Endometrial microvascular endothelial cells (primary cell): ENCODE measurements at regions not wholly inside any gene's neighbourhood (a gene's known extent, or its start where the extent isn't known, plus 50 kb on each side); places are given as distances from the start of the nearest gene placed in this dataset.
"Not testable (repeated sequence)": the region's sequence is repeated elsewhere in the genome, so short reads cannot be mapped to it uniquely, and the experiment has no call there.

ENCODE experiments used
- in situ Hi-C: cut with HindIII; loops from 2 replicates; pipeline ENCODE4 v1.10.0; 2017; ENCODE audit warnings: low sequenced_read_pairs, low pct_unique_long_range_greater_than_20kb; ENCODE audit errors: inconsistent ontology term

DNA sequence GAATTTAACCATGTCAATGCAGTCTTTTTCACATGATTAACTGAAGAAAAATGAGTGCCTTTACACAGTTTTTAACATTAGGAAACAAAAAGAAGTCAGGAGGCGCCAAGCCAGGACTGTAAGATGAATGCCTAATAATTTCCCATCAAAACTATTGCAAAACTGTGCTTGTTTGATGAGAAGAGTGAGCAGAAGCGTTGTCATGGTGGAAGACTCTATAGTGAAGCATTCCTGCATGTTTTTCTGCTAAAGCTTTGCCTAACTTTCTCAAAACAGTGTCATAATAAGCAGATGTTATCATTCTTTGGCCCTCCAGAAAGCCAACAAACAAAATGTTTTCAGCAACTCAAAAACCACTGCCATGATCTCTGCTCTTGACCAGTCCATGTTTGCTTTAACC, 156.8 kb upstream of the CDIN1 start:
- in situ Hi-C loops = no loop called here

GRCh38 chr15:36426691-36427090, 152.7 kb upstream of the CDIN1 start:
- in situ Hi-C loops = no loop called here

- in situ Hi-C loops = no loop called here
Observed at GRCh38 chr15:36428102-36428845, 151.2 kb upstream of the CDIN1 start.

- in situ Hi-C loops = no loop called here
Observed at GRCh38 chr15:36429707-36430106, 149.7 kb upstream of the CDIN1 start.

- in situ Hi-C loops = no loop called here
Observed at GRCh38 chr15:36430280-36430679, 149.1 kb upstream of the CDIN1 start.

DNA sequence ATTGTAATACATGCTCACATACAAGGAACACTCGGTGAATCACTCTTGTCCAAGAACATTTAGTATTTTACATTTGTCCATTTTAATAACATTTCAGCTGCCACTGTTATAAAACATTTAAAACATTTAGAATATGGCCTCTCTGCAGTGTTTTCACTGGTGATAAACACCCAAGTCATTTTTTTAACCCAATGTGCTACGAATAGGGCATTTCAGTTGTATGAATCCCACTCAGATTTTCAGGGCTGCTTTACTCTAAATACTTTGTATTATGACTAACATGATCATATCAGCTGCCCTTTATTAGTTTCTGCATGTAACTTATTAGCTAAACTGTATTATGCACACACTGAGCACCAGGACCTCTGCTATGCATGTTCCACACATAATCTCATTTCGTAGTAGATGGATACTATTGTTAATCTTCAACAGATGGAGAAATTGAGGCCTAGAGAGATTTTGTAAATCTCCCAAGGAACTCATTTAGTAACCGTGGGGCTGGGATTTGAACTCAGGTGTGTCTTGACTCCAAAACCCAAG, 148.6 kb upstream of the CDIN1 start:
- in situ Hi-C loops = no loop called here

DNA sequence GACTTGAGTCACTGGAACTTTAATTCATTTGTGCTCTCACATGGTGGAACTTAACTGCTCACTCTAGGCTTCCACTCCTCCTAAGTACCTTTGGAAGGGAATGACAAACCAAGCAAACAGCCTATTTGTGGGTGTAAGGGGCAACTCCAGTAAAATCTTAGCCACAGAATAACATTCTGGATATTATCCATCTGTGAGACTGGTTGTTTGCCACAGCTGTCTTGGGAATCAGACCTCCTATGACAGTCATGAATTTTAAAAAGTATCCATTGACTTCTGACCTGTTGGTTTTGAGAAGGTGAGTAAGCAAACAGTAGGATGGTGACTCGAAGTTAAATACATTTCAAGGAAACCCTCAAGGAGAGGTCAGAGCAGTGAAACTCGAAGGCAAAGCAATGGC, 147.3 kb upstream of the CDIN1 start:
- in situ Hi-C loops = no loop called here

DNA sequence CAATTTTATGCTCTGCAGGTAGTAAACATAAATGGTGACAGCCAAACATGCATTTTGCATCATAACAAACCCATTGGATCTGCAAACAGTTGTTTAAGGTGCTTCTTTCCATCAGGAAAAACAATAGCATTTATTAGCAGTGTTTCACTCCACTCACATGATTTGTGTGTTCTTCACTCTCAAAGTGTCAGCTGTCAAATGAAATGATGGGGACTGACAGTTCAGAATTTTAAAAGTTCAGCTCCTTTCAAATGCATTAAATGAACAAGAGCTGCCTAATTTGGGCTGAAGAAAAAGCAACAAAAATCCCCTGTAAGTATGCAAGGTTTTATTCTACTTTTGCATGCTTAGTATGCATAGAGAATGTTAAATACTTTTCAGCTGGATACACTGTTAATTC, 145.2 kb upstream of the CDIN1 start:
- in situ Hi-C loops = no loop called here

DNA sequence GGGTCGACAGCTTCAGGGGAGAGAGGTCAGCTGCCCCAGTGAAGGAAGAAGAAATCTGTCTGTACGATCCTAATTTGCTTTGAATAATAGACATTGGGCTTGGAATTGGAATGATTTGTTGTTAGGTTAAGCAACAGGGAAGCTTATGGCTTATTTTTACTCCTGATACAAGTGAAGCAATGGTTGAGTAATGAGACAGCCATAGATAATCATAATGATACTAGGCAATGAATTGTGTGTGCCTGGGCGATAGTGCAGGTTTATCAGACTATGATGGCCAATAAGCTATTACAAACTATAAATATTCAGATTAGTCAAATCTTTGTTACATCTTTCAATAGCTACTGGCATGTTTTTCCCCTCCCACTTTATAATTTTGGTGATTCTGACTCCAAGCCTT, 140.9 kb upstream of the CDIN1 start:
- in situ Hi-C loops = no loop called here

- in situ Hi-C loops = no loop called here
Observed at GRCh38 chr15:36447373-36447772, 132.1 kb upstream of the CDIN1 start.

DNA sequence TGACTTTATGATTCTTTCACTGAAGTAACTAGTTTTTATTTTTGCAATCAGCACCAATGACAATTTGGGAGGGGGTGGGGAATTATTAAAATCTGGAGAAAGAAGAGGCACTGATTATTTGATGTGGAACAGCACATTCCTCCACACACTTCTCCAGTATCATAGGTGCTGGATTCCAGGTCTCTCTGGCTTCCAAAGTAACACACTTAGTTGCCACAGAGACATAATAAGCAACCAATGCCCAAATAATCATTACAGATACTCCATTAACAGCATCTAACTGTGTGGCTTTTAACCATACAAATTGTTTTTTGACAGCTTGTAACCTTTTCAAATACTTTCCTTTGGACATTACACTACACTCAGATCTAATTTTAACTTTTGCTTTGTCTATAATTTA, 131.0 kb upstream of the CDIN1 start:
- in situ Hi-C loops = no loop called here

GRCh38 chr15:36449084-36449661, 130.3 kb upstream of the CDIN1 start:
- in situ Hi-C loops = no loop called here

DNA sequence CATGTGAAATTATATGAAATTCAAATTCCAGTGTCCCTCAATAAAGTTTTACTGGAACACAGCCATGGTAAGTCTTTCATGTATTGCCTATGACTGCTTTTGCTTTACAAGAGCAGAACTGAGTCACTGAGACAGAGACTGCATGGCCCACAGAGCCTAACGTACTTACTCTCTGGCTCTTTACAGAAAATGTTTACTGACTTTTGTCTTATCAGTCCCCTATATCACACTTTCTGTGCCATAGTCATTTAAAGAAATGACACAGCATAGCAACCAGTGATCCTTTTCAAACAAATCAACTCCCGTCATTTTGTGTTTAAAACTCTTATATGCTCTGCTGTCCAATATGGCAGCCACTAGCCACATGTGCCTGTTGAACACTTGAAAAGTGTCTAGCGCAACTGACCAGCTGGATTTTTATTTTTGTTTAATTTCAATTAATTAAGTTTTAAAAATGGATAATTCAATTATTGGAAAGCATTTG, 129.7 kb upstream of the CDIN1 start:
- in situ Hi-C loops = no loop called here

DNA sequence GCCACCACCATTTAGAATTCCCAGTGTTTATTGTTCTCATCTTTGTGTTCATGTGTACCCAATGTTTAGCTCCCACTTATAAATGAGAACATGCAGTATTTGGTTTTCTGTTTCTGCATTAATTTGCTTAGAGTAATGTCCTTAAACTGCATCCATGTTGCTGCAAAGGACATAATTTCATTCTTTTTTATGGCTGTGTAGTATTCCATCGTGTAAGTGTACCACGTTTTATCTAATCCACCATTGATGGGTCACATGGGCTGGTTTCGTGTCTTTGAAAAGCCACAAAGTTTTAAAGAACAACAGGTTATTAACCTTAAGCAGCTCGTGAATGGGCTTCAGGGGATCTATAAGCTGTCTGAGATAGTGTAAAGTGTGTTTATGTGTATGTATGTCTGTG, 125.2 kb upstream of the CDIN1 start:
- in situ Hi-C loops = not testable (repeated sequence)

- in situ Hi-C loops = no loop called here
Observed at GRCh38 chr15:36458411-36458810, 121.0 kb upstream of the CDIN1 start.

GRCh38 chr15:36465304-36465703, 114.1 kb upstream of the CDIN1 start:
- in situ Hi-C loops = no loop called here

GRCh38 chr15:36468746-36469145, 110.7 kb upstream of the CDIN1 start:
- in situ Hi-C loops = no loop called here

- in situ Hi-C loops = no loop called here
Observed at GRCh38 chr15:36469311-36469966, 110.0 kb upstream of the CDIN1 start.

- in situ Hi-C loops = no loop called here
Observed at GRCh38 chr15:36472672-36473071, 106.8 kb upstream of the CDIN1 start.

DNA sequence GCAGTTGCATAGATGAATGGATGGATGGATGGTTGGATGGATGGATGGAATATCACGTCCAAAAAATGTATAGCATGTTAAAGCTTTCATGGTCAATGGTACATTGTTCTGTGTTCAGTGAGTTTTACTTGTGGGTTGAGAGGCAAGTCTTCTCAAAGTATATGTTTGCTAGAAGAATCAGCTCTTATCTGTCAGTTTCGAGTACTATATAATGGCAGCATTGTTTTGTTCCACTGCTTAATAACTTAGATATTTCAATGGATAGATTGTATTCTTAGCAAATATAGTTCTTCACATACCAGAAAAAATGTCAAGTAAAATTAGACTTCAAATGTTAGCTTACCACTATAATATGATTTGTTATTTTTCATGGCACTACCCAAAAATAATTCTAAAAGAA, 100.9 kb upstream of the CDIN1 start:
- in situ Hi-C loops = no loop called here
